ENCODE measurements at regions not wholly inside any gene's neighbourhood (a gene's known extent, or its start where the extent isn't known, plus 50 kb on each side); places are given as distances from the start of the nearest gene placed in this dataset.
A peak's percentile ranks its signal among the peaks of the same experiment; 100 is the strongest.

GRCh38 chr12:127678945-127679344, 588.0 kb upstream of the TMEM132C start:
- in situ Hi-C loops (cut with HindIII; ENCODE audit: low pct_ligation_motif_present, low sequenced_read_pairs): no loop called here
- no peak for TF ChIP-seq CTCF (IDR thresholded peaks at IDR 0.05; ENCODE audit: low read depth, low read length, missing control alignments)
- Histone ChIP-seq H3K4me3 (ENCODE audit: low read depth, low read length) (no peak overlapping the region), H3K36me3 (replicated peaks) (no peaks in the 10 kb centered on the region), H3K27me3 (replicated peaks) (no peaks in the 10 kb centered on the region), H3K27ac (no peak overlapping the region)
- DNase-seq: no peak

- no peaks in the 10 kb centered on the region for H3K27me3 ChIP-seq (replicated peaks)
- no peak for TF ChIP-seq CTCF (IDR thresholded peaks at IDR 0.05; ENCODE audit: low read depth, low read length, missing control alignments)
- no peak overlapping the region for H3K4me3 ChIP-seq (ENCODE audit: low read depth, low read length)
- no peak overlapping the region for H3K27ac ChIP-seq
- DNase-seq: no peak
- H3K36me3 ChIP-seq (replicated peaks): no peaks in the 10 kb centered on the region
- in situ Hi-C loops (cut with HindIII; ENCODE audit: low pct_ligation_motif_present, low sequenced_read_pairs): no loop called here
Observed at GRCh38 chr12:127680516-127680915, 586.5 kb upstream of the TMEM132C start.

- H3K36me3 ChIP-seq (replicated peaks): no peaks in the 10 kb centered on the region
- no peak overlapping the region for H3K27ac ChIP-seq
- no peak for TF ChIP-seq CTCF (IDR thresholded peaks at IDR 0.05; ENCODE audit: low read depth, low read length, missing control alignments)
- in situ Hi-C loops (cut with HindIII; ENCODE audit: low pct_ligation_motif_present, low sequenced_read_pairs): no loop called here
- DNase-seq: peak; percentile 18
- H3K27me3 ChIP-seq (replicated peaks): no peaks in the 10 kb centered on the region
- no peak overlapping the region for H3K4me3 ChIP-seq (ENCODE audit: low read depth, low read length)
Observed at GRCh38 chr12:127681151-127681754, 585.7 kb upstream of the TMEM132C start.

- H3K36me3 ChIP-seq (replicated peaks): no peaks in the 10 kb centered on the region
- H3K4me3 ChIP-seq (ENCODE audit: low read depth, low read length): no peak overlapping the region
- DNase-seq: no peak
- H3K27me3 ChIP-seq (replicated peaks): no peaks in the 10 kb centered on the region
- no peak overlapping the region for H3K27ac ChIP-seq
- TF ChIP-seq CTCF (IDR thresholded peaks at IDR 0.05; ENCODE audit: low read depth, low read length, missing control alignments): no peak
- in situ Hi-C loops (cut with HindIII; ENCODE audit: low pct_ligation_motif_present, low sequenced_read_pairs): no loop called here
Observed at GRCh38 chr12:127685491-127685890, 581.5 kb upstream of the TMEM132C start.

GRCh38 chr12:127685931-127686330, 581.0 kb upstream of the TMEM132C start:
- Histone ChIP-seq H3K27me3 (replicated peaks) (no peaks in the 10 kb centered on the region), H3K36me3 (replicated peaks) (no peaks in the 10 kb centered on the region), H3K4me3 (ENCODE audit: low read depth, low read length) (no peak overlapping the region), H3K27ac (no peak overlapping the region)
- DNase-seq: no peak
- in situ Hi-C loops (cut with HindIII; ENCODE audit: low pct_ligation_motif_present, low sequenced_read_pairs): no loop called here
- no peak for TF ChIP-seq CTCF (IDR thresholded peaks at IDR 0.05; ENCODE audit: low read depth, low read length, missing control alignments)

- Histone ChIP-seq H3K27ac (no peak overlapping the region), H3K27me3 (replicated peaks) (no peaks in the 10 kb centered on the region), H3K36me3 (replicated peaks) (no peaks in the 10 kb centered on the region), H3K4me3 (ENCODE audit: low read depth, low read length) (no peak overlapping the region)
- DNase-seq: no peak
- in situ Hi-C loops (cut with HindIII; ENCODE audit: low pct_ligation_motif_present, low sequenced_read_pairs): no loop called here
- no peak for TF ChIP-seq CTCF (IDR thresholded peaks at IDR 0.05; ENCODE audit: low read depth, low read length, missing control alignments)
Observed at GRCh38 chr12:127687181-127687580, 579.8 kb upstream of the TMEM132C start.
